ENCODE measurements at regions not wholly inside any gene's neighbourhood (a gene's known extent, or its start where the extent isn't known, plus 50 kb on each side); places are given as distances from the start of the nearest gene placed in this dataset.
A peak's percentile ranks its signal among the peaks of the same experiment; 100 is the strongest.

DNA sequence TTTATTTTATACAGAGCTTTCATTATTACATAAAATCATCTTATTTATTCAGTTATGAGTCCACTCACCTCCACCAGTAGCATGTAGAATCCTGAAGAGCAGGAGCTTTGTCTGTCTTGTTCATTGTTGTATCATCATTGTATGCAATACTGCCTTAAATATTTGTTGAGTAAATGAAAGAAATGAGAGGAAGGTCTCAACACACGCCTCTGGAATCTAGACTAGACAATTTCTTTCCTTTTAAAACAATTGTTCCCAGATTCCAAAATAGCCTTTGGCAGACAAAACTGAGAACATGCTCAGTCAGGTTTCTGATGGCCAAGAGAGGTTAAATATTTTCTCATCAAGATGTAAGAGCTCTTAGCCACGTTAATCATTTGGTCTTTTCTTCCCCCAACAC lies 173.1 kb upstream of the AGR3 start:
- no peak overlapping the region for H3K9ac ChIP-seq (ENCODE audit: low read length)
- no peaks in the 10 kb centered on the region for H3K4me1 ChIP-seq (ENCODE audit: control insufficient read depth, insufficient read depth, low read length)

GRCh38 chr7:17055596-17055995 lies 173.8 kb upstream of the AGR3 start:
- Histone ChIP-seq H3K9ac (ENCODE audit: low read length) (no peak overlapping the region), H3K27me3 (replicated peaks; ENCODE audit: control insufficient read depth, insufficient read depth, low read length) (no peaks in the 10 kb centered on the region), H3K4me3 (ENCODE audit: low read length) (no peak overlapping the region), H3K36me3 (ENCODE audit: control insufficient read depth, insufficient read depth, low read length, severe bottlenecking) (no peaks in the 10 kb centered on the region), H3K4me1 (ENCODE audit: control insufficient read depth, insufficient read depth, low read length) (no peaks in the 10 kb centered on the region), H3K9me3 (ENCODE audit: control insufficient read depth, low read length) (no peaks in the 10 kb centered on the region)
- DNase-seq (ENCODE audit: low read depth): no peak

More for the DNA sequence above, 173.1 kb upstream of the AGR3 start:
- Histone ChIP-seq H3K27me3 (replicated peaks; ENCODE audit: control insufficient read depth, insufficient read depth, low read length) (no peaks in the 10 kb centered on the region), H3K36me3 (ENCODE audit: control insufficient read depth, insufficient read depth, low read length, severe bottlenecking) (no peaks in the 10 kb centered on the region), H3K9me3 (ENCODE audit: control insufficient read depth, low read length) (no peaks in the 10 kb centered on the region), H3K4me3 (ENCODE audit: low read length) (no peak overlapping the region)
- no peak for DNase-seq (ENCODE audit: low read depth)

DNA sequence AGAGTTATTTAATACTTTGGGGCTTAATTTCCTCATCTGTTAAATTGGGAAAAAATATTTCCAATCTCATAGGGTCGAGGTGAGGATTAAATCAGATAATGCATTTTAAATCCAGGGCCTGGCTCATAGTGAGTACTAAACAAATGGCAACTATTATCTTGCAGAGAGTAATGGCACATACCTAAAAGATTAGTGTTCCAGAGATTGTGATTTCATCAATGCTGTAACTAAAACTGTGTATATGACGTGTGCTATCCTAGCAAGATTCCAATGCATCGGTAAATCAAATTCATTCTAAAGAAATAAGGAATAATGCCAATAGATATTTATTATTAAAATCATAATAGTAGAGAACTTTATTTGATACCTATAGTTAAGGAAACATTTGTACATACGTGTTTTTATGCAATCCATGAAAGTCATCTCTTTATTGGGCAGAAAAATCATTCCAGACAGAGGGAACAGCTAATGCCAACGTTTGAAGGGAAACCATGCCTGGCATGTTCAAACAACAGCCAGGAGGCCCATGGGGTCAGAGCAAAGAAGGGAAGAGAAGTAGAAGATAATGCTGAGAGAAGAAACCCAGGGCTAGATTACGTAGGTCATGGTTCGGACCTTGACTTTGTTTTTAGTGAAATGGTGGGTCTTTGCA lies 174.8 kb upstream of the AGR3 start:
- H3K36me3 ChIP-seq (ENCODE audit: control insufficient read depth, insufficient read depth, low read length, severe bottlenecking): no peaks in the 10 kb centered on the region
- peak; percentile 71 for DNase-seq (ENCODE audit: low read depth)

DNA sequence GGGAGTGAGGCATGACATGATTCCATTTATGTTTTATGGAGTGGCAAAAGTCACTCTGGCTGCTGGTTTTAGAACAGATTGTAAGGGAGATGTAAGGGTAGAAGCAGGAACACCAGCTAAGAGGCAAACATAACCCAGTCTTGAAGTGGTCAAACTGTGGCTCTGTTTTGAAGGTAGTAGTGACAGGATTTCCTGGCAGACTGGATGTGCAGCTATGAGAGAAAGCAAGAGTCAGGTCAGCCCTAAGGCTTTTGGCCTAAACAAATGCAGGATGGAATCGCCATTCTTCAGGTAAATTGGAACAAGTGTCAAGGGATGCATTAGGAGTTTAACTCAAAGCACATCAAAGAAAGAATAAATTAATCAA lies 175.3 kb upstream of the AGR3 start:
- no peak for DNase-seq (ENCODE audit: low read depth)
- peaks cover 4% of the 10 kb centered on the region for H3K4me1 ChIP-seq (ENCODE audit: control insufficient read depth, insufficient read depth, low read length)
- no peak overlapping the region for H3K4me3 ChIP-seq (ENCODE audit: low read length)
- H3K9me3 ChIP-seq (ENCODE audit: control insufficient read depth, low read length): no peaks in the 10 kb centered on the region
- H3K9ac ChIP-seq (ENCODE audit: low read length): no peak overlapping the region
- no peaks in the 10 kb centered on the region for H3K36me3 ChIP-seq (ENCODE audit: control insufficient read depth, insufficient read depth, low read length, severe bottlenecking)
- H3K27me3 ChIP-seq (replicated peaks; ENCODE audit: control insufficient read depth, insufficient read depth, low read length): no peaks in the 10 kb centered on the region

More for the DNA sequence above, 174.8 kb upstream of the AGR3 start:
- Histone ChIP-seq H3K27me3 (replicated peaks; ENCODE audit: control insufficient read depth, insufficient read depth, low read length) (no peaks in the 10 kb centered on the region), H3K9ac (ENCODE audit: low read length) (no peak overlapping the region), H3K4me3 (ENCODE audit: low read length) (no peak overlapping the region), H3K4me1 (ENCODE audit: control insufficient read depth, insufficient read depth, low read length) (no peaks in the 10 kb centered on the region), H3K9me3 (ENCODE audit: control insufficient read depth, low read length) (no peaks in the 10 kb centered on the region)

- Histone ChIP-seq H3K4me1 (ENCODE audit: control insufficient read depth, insufficient read depth, low read length) (peaks cover 6% of the 10 kb centered on the region), H3K4me3 (ENCODE audit: low read length) (no peak overlapping the region), H3K27me3 (replicated peaks; ENCODE audit: control insufficient read depth, insufficient read depth, low read length) (no peaks in the 10 kb centered on the region), H3K36me3 (ENCODE audit: control insufficient read depth, insufficient read depth, low read length, severe bottlenecking) (no peaks in the 10 kb centered on the region), H3K9me3 (ENCODE audit: control insufficient read depth, low read length) (no peaks in the 10 kb centered on the region), H3K9ac (ENCODE audit: low read length) (no peak overlapping the region)
- DNase-seq (ENCODE audit: low read depth): peak; percentile 63
Observed at GRCh38 chr7:17058568-17058967, 176.8 kb upstream of the AGR3 start.

GRCh38 chr7:17060051-17060450 lies 178.3 kb upstream of the AGR3 start:
- Histone ChIP-seq H3K4me3 (ENCODE audit: low read length) (no peak overlapping the region), H3K9me3 (ENCODE audit: control insufficient read depth, low read length) (no peaks in the 10 kb centered on the region), H3K27me3 (replicated peaks; ENCODE audit: control insufficient read depth, insufficient read depth, low read length) (no peaks in the 10 kb centered on the region), H3K9ac (ENCODE audit: low read length) (no peak overlapping the region), H3K36me3 (ENCODE audit: control insufficient read depth, insufficient read depth, low read length, severe bottlenecking) (no peaks in the 10 kb centered on the region), H3K4me1 (ENCODE audit: control insufficient read depth, insufficient read depth, low read length) (peaks cover 6% of the 10 kb centered on the region)
- DNase-seq (ENCODE audit: low read depth): no peak

GRCh38 chr7:17061443-17061842 lies 179.7 kb upstream of the AGR3 start:
- no peaks in the 10 kb centered on the region for H3K9me3 ChIP-seq (ENCODE audit: control insufficient read depth, low read length)
- no peaks in the 10 kb centered on the region for H3K36me3 ChIP-seq (ENCODE audit: control insufficient read depth, insufficient read depth, low read length, severe bottlenecking)
- H3K27me3 ChIP-seq (replicated peaks; ENCODE audit: control insufficient read depth, insufficient read depth, low read length): no peaks in the 10 kb centered on the region
- H3K4me3 ChIP-seq (ENCODE audit: low read length): no peak overlapping the region
- DNase-seq (ENCODE audit: low read depth): no peak
- H3K4me1 ChIP-seq (ENCODE audit: control insufficient read depth, insufficient read depth, low read length): peaks cover 6% of the 10 kb centered on the region
- H3K9ac ChIP-seq (ENCODE audit: low read length): no peak overlapping the region

GRCh38 chr7:17062151-17063044 lies 180.6 kb upstream of the AGR3 start:
- peak; percentile 6 for DNase-seq (ENCODE audit: low read depth)
- no peaks in the 10 kb centered on the region for H3K36me3 ChIP-seq (ENCODE audit: control insufficient read depth, insufficient read depth, low read length, severe bottlenecking)
- peaks cover 6% of the 10 kb centered on the region for H3K4me1 ChIP-seq (ENCODE audit: control insufficient read depth, insufficient read depth, low read length)

DNA sequence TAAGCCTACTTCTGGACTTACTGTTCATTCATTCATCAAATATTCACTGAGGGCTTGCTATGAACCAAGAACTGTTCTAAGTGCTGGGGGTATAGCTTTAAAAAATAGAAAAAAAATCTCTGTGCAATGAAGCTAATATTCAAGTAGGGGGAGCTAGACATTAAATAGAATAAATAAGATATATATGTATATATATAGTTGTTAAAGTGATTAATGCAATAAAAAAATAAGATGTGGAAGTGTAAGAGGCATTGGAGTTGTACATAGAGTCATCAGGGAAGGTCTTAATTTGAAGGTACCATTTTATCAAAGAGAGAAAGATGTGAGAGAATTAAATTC lies 181.2 kb upstream of the AGR3 start:
- Histone ChIP-seq H3K9ac (ENCODE audit: low read length) (no peak overlapping the region), H3K4me3 (ENCODE audit: low read length) (no peak overlapping the region), H3K9me3 (ENCODE audit: control insufficient read depth, low read length) (no peaks in the 10 kb centered on the region), H3K36me3 (ENCODE audit: control insufficient read depth, insufficient read depth, low read length, severe bottlenecking) (no peaks in the 10 kb centered on the region), H3K4me1 (ENCODE audit: control insufficient read depth, insufficient read depth, low read length) (peaks cover 6% of the 10 kb centered on the region), H3K27me3 (replicated peaks; ENCODE audit: control insufficient read depth, insufficient read depth, low read length) (no peaks in the 10 kb centered on the region)
- DNase-seq (ENCODE audit: low read depth): peak; percentile 47

More at GRCh38 chr7:17062151-17063044, 180.6 kb upstream of the AGR3 start:
- no peaks in the 10 kb centered on the region for H3K9me3 ChIP-seq (ENCODE audit: control insufficient read depth, low read length)
- no peak overlapping the region for H3K4me3 ChIP-seq (ENCODE audit: low read length)
- no peaks in the 10 kb centered on the region for H3K27me3 ChIP-seq (replicated peaks; ENCODE audit: control insufficient read depth, insufficient read depth, low read length)
- no peak overlapping the region for H3K9ac ChIP-seq (ENCODE audit: low read length)

DNA sequence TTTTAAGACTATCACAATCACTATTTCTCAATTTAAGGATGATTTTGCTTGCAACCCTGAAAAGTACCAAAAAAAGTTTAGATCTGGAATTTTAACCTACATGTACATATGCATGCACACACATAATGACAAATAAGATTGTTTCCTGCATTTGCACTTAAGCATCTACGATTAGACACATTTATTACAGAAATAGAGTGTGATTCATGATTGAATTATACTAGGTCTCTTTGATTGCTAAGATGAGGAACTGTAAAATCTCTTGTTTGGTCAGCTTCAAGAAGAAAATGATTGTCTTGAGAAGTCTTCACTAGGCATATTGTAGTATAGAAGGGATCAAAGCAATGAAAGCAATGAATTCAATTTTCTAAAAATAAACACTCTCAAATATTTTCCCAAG lies 185.9 kb upstream of the AGR3 start:
- Histone ChIP-seq H3K4me3 (ENCODE audit: low read length) (no peak overlapping the region), H3K36me3 (ENCODE audit: control insufficient read depth, insufficient read depth, low read length, severe bottlenecking) (no peaks in the 10 kb centered on the region), H3K4me1 (ENCODE audit: control insufficient read depth, insufficient read depth, low read length) (no peaks in the 10 kb centered on the region), H3K9me3 (ENCODE audit: control insufficient read depth, low read length) (no peaks in the 10 kb centered on the region), H3K27me3 (replicated peaks; ENCODE audit: control insufficient read depth, insufficient read depth, low read length) (no peaks in the 10 kb centered on the region), H3K9ac (ENCODE audit: low read length) (no peak overlapping the region)
- no peak for DNase-seq (ENCODE audit: low read depth)

DNA sequence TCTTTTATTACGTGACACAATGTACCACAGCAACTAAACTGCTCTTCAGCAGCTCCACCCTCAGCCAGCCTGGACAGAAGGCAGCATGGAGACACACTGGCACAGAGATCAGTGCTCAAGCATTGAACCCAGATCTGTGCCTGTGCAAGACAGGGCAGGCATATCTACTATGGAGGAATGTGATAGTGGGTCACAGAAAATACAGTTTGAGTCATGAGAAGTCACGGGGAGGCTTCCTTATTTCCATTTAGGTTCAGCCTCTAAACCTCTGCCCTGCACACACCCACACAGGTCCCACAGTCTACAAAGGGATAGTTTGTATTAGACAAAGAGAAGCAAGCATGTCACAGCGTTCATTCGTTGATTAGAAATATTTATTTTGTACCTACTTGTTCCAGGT lies 187.4 kb upstream of the AGR3 start:
- Histone ChIP-seq H3K9me3 (ENCODE audit: control insufficient read depth, low read length) (no peaks in the 10 kb centered on the region), H3K4me1 (ENCODE audit: control insufficient read depth, insufficient read depth, low read length) (no peaks in the 10 kb centered on the region), H3K36me3 (ENCODE audit: control insufficient read depth, insufficient read depth, low read length, severe bottlenecking) (no peaks in the 10 kb centered on the region), H3K9ac (ENCODE audit: low read length) (no peak overlapping the region), H3K27me3 (replicated peaks; ENCODE audit: control insufficient read depth, insufficient read depth, low read length) (no peaks in the 10 kb centered on the region), H3K4me3 (ENCODE audit: low read length) (no peak overlapping the region)
- no peak for DNase-seq (ENCODE audit: low read depth)

Data from adipocyte (in vitro differentiated cells).